Hematopoietic multipotent progenitor cell treated with erythropoietin and hydrocortisone succinate and interleukin-3 and kit ligand, for 17 days (in vitro differentiated cells): ENCODE measurements at regions not wholly inside any gene's neighbourhood (a gene's known extent, or its start where the extent isn't known, plus 50 kb on each side); places are given as distances from the start of the nearest gene placed in this dataset.

ENCODE experiments used
- DNase-seq: peaks from one replicate; pipeline ENCODE4 v3.0.0-alpha.2; 2015; ENCODE audit warnings: low spot score

DNA sequence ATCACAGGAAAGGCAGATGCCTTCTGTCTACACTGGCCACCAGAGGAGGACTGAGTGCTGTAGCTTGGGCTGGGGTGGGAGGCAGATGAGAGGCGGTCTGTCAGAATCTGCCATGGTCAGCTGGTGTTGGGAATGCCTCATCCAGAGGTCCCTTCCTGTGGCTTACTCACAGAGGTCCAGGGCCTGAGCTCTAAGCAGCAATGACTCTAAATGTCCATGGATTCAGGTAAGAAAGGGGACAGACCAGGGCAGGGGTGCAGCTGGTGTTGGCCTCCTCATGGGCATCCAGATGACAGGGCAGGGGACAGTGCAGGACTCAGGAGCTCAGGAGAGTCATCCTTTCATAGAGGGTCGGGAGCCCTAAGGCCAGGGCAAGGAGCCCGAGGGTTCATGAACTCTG lies 165.0 kb downstream of the ICE1 start:
- DNase-seq = no peak

DNA sequence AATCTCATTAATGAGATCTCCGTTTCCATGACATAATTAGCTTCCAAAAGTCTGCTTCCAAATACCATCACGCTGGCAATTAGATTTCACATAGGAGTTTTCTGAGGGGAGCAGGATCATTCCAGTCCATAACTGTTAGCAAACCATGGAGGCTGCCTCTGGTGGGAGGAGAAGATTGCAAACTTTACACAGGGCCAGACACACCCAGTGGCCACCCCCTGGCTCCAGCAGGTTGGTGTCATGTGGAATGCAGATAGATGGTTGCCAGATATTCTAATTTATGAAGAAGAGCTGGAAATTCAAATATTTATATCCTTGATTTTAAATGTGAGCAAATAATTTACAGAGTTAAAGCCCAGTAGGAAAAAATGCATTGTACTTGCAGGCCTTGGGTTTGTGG lies 164.2 kb downstream of the ICE1 start:
- no peak for DNase-seq

DNA sequence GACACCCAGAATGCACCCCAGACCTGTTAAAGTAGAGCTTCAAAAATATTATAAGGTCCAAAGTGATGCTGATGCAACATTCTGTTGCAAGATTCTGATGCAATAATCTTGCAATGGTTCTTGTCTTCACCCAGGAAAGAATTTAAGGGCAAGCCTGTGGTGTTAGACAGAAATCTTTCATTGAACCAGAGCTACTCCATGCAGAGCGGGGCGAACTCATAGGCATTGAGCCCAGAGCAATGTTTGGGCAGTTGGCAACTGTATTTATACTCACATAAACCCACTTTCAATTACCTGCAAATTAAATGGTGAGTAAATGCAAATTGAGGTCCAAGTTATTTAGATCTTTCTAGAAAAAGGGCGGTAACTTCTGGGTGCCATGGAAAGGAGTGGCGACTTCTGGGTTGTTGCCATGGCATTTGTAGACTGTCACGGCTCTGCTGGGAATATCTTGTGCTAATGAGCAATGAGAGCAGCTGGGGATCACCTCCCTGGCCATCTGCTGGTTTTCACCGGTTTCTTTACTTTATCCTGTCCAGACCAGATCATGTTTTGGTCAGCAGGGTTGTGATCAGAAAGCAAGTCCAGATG lies 163.4 kb downstream of the ICE1 start:
- DNase-seq = no peak

DNA sequence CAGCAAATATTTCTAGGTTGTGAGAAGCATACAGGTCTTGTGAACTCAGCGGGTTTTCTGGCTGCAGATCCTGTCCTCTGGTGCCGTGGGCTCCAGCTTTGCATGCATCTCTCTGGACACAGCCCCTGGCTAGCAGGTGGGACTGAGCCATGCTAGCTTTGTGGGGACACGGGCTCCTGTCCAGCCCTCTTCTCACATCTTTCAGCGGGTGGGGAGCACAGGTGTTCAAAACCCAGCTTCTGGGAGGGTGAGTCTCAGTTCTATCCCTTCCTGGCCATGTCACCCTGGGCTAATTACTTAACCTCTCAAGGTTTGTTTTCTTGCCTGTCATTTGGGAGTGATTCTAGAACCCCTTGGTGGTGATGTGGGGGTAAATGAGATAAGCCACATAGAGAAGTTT lies 162.3 kb downstream of the ICE1 start:
- DNase-seq = no peak

DNA sequence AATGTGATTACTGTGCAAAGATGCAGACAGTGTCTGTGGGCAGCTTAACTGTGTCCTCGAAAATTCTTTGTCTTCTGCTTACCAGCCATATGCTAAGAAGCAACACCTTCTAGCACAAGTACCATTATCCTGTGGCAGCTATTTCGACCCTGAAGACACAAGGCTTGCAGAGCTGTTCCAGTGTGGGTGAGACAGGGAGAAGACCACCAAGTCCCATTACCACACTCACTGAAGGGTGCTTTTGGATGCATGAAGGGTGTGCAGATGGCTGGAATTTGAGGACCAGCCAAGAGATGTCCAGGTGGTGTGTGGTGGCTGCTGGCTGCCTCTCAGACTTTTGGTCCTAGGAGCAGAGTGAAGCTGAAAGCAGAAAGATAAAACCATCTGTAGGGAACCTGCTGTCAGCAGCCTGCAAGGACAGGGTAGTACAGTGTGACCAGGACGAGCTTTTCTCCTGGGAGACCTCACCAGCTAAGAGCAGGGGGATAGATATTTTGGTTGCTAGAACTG lies 161.8 kb downstream of the ICE1 start:
- no peak for DNase-seq

DNA sequence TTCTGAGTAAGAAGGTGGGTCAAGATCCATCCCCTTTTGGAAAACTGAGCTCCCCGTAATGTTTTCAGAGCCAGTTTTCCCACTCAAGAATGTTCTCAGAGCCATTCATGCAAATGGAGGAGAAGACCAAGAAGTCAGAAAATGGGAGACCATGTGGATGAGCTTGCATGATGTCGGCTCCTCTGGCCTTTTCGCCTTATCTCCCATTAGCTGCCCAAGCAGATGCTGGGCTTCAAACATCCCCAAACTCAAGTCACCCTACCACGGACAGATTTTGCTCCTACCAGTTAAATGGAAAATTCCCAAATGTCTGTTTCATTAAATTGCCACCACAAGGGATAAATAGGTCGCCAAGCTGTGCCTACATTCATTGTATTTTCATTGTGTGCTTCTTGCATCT lies 161.4 kb downstream of the ICE1 start:
- no peak for DNase-seq

DNA sequence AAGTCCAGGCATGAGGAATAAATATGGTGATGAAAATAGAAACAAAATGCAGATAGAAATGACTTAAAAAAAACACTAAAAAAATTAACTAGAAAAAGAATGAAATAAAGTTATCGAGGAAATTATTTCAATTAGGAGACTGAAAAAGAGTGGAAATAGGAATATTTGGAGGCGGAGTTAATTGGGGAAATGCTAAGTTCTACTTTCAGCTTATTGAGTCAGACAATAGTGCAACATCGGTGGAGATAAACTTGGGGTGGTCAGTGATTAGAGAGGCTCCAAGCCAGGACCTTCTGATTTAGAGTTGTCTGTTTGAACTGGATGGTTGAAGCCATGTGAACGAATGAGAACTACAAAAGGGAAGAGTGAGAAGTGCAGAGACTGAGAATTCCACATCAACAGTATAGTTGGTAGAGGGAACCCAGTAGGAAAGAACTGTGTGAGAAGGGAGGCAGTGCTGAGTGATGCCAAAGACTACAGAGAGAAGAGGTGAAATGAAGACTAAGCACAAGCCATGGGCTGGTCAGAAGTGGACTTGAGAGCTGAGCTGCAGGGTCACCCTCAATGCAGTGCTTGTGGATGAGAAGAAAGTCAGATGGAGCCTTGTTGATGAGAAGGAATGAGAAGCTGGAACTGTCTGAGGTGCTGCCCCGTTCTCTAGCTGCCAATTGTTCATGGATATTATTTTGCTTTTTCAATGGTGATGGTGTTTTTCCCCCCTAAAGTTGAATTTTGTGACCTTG lies 160.7 kb downstream of the ICE1 start:
- DNase-seq = no peak

DNA sequence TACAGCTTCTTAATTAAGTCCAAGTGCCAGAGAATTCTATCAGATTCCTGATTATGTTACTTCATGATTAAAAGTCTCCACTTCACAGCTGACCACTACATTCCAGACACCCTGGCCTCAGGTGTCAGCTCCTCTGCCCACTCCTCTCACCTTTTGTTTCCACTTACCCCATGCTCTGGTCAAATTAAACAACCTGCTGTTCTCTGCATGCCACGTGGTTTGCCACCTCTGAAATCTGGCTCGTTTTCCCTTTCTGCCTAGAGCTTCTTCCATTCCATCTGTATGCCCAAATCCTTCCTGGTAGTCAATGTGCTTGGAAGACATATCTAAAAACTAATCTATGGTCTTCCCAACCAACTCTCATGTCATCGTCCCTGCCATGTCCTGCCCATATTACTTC lies 158.6 kb downstream of the ICE1 start:
- DNase-seq = no peak

DNA sequence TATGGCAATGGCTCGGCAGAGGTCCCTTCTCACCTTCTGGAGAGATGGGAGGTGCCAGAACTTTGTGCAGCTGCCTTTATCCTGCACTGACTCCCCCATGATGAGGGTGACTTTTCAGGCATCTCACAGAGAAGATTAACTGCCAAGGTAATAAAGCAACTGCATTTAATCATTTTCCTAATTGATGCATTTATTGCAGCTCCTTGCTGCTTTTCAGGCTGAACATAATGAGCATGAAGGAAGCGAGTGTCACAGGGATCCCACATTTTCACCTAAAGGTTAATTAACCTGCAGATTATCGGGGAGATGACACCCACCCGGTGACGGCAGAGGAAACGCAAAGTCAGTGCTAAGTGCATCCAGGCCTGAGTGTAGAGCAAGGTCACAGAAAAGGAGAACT lies 154.3 kb downstream of the ICE1 start:
- no peak for DNase-seq

DNA sequence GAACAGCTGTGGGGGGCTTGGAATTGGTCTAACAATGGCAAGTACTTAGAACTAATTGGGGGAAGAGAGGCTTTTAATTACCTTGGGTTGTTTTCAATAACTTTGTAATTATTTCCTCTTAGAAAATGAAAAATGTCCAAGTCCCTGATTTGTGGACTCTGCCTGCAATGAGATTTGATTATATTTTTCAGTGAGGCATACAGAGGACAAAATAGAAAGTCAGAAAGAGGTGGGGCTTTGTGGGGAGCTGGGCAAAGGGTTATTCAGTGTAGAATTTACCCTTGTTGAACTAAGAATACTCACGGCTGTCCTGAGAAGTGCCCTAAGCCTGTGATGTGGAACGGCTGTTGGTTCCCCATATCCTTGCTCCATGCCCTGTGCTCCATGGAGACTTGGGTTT lies 153.0 kb downstream of the ICE1 start:
- DNase-seq = no peak

DNA sequence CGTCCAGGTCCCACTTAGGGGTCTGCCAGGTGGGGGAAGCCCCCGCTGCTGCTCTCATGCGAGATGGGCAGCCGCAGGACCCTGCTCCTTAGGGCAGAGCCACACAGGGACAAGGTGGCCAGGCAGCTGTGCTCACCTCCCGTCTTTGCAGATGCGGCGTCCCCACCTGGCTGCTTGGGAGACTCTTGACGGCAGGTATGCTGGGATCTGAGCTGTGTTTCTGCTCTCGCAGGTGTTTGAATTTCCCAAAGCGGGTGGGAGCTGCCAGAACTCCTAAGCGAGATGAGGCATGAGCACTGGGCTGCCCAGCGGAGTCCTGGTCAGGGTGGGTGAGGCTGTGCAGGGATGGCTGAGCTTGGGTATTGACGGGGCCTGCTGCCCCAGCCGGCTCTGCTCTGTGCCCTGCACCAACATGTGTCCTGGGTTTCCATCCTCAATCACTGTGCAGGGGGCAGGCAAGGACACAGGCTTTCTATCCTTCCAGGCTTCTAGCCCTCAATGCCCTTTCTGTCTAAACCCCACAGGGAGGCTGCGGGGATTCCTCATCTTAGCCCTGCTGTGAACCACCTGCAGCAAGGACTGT lies 151.4 kb downstream of the ICE1 start:
- no peak for DNase-seq

DNA sequence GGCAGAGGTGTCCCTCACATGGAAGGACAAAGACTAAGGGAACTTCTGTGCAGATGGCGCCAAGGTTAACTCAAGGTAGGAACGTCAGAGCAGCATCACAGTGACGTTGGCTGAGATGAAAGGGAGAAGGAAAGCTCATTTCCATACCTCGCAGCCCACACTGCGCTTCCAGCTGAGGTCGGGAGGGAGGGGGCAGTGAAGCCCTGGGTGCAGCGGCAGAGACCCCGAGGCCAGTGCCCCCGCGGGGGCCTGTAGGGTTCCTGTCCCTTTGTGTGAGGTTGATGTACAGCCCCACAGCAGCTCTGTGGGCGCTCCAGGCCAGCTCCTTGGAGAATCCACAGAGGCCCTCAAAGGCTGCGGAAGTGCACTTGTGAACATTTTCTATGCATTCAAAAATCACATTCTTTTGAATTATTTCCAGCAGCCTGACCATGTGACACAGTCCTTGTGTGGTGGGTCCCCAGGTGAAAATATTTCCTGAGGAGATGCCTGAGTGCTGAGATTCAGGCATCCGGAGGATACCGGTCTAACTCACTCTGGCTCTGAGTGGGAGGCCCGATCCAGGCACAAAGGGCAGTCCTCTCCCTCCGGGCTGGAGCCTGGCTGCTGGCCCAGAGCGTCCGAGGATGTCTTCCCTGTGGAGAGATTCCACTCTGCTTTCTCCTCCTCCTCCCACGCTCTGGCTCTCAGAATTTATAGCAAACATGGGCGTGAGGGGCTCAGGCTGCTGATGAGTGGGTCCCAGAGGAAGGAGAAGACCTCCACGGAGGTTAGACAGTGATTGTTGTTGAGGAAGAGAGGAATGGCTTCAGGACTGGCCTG lies 150.7 kb downstream of the ICE1 start:
- DNase-seq = no peak

DNA sequence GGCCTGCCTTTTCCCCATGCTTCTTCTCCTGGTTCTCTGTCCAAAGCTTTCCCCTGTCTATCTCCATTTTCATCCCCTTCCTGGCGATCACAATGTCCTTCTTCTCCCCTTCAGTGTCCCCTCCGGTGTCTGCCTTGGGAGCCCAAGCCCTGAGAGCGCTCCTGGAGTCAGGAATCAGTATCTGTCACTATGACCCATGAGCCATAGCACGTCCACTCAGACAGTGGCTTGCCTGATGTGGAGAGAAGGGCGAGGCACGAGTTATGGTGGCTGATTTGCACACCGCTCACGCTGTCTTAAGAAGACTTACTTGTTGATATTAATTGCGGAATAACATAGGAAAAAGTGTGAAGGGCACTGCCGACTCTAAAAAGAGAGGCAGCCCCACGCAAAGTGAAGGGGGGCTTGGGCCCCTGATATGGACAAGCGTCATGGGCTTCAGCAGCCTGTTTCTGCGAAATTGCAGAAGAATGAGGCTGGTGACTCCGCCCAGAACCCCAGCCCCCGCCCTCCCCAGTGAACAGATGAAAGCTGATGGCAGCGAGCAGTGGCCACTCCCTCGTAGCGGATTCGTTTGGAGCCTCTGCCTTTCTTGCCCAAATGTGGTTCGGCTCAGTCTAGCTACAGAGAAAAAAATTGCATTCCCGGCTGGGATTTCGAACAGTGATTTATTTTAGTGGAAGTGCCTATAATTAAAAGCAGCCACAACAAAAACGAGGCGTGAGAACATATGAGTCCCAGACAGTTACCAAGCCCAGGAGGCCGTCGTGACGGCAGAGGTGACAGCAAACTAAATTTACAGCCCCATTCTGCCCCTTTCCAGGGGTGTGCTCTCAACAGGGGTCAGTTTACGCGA lies 149.8 kb downstream of the ICE1 start:
- DNase-seq = no peak

DNA sequence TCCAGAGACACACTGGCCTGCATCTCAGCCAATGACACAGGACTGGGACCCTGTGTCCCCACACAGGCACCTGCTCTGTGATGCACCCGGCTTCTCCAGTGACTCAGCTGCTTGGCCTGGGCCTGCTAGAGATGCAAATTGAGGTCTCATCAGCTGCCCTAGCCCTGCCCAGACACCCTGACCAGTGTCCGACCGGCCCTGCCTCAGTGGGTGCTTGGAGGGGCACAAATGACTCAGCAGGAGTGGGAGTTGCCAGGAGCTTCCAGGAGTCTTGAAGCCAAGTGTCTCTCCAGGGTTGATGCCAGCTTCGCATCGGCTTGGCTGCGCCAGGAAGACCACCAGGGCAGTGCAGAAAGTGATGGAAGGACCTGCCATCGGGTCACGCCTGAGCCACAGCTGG lies 148.2 kb downstream of the ICE1 start:
- DNase-seq = no peak

DNA sequence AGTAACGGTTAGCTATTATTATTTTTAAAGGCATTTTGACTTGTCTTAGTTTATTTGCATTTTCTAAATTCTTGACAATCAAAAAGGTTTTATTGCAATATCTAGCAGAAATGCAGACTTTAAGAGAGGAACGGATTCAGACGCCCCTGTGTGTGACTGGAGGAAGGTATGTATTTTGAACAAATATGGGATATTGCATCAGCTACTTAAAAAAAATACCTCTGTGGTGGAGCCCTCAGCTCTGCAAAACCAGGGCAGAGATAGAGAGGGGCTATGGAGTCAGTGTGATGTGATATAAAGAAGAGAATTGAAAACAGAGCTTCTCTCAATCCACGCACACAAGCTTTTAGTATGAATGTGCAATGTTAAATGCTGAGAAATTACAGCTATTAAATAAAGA lies 142.4 kb downstream of the ICE1 start:
- no peak for DNase-seq

DNA sequence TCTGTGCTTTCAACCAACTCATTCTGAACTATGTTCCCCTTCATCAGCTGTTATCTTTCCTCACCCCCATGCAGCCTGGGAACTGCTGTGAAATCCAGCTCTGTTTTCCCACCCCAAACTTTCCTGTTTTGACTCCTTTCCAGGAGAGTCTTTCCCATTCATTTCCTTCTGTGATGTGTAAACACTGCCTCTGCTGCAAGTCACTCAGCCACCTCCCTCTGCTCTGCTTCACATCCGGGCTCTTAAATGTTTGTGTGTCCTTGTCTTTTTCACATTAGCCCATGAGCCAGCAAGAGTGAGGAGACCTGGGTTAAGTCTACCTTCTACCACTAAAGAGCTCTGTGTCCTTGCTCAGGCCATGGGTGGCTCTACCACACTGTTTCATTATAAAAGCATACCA lies 137.5 kb downstream of the ICE1 start:
- DNase-seq = no peak

DNA sequence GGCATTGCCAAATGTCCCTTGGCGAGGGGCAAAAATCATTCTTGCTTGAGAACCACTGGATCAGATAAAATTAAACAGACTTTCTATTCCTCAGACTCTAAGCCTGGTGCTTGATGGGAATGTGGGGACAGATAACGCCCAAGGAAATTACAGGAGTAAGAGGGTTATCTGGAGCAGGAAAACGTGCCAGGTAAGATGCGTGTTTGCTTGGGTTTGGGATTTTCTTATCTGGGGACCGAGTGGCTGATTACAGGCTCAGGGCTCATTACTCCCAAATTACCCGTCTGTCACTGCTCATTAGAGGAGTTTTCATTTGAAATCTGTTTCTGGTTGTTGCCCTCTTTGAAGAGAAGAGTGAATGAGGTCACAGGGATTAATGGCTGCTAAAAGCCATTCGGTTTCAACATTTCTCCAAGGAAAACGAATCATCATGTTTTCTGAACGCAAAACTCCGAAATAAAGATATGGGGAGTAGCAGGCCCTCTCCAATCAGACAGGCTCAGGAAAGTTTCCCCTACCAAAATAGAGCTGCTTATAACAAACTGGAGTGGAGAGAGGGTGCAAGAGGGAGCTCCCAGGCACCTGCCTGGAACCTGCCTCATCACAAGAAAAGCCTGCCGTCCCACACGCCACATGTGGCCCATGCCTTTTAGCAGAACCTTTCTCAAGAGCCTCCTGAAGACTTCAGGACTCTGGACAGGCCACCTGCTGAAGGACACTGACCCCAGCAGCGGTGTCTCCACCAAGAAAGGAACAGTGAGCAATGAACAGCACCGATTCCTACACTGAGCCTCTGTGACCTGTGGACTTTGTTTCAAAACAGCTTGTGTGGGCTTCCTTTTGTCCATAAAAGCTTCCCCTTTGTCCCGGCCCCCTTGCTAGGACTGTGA lies 136.4 kb downstream of the ICE1 start:
- DNase-seq = no peak

DNA sequence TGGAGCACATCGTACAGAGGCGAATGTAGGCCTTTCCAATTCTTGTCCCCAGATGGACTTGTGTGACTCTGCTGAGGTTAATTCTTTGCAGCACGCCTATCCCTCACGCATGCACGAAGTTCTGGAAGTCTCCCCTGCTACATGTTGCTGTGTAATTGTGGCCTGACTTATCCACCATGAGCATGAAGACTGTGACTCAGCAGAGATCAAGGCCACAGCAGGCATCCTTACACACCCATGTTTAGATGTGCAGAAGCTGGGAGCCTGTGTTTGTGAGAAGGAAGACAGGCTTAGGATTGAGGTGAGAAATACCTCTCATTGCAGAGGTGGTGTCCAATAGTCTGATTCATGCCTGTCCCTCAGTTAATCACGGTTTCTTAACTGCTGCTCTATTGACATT lies 135.6 kb downstream of the ICE1 start:
- DNase-seq = no peak

DNA sequence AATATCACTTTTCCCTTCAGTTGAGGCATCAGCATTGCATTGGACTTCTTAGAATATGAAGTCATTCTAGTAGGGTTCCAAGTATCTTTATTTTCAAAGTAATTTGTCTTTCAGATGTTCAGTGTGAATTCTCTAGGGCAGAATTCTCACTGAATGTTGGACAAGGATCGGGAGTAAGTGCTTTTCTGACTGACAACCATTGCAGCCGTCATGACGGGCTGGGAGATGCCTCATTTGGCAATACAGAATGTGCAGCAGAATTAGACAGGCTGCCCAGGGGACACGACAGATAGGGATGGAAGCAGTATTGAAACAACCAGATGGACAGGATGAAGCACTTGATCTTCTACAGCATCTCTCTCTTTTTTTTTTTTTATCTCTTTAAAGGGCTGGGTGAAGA lies 129.0 kb downstream of the ICE1 start:
- DNase-seq = no peak

DNA sequence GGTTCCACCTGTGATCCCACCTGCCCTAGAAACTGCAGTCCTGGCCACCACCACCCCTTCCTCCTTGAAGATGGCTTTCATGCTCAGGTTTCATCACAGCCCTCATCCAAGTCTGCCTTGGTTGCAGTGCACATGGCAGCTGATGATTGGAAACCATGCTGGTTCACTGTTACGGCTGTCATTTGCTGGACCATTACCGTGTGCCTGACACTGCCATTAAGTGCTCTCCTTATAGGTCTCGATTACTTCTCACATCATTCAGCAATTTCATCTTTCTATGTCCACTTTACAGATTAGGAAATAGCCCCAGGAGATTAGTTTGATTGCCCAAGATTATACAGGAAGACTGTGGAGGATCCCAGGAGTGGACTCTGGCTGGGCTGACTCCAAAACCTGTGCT lies 123.9 kb downstream of the ICE1 start:
- no peak for DNase-seq
